Gastroesophageal sphincter (tissue), 3 donors: ENCODE measurements at regions not wholly inside any gene's neighbourhood (a gene's known extent, or its start where the extent isn't known, plus 50 kb on each side); places are given as distances from the start of the nearest gene placed in this dataset.
"Not testable (repeated sequence)": the region's sequence is repeated elsewhere in the genome, so short reads cannot be mapped to it uniquely, and the experiment has no call there.

Experiments
- POLR2A ChIP-seq, 2 donors: fragments of 450-650 bp; IDR thresholded peaks; one replicate each; pipeline ENCODE4 v1.6.1; 2017; ENCODE audit warnings: antibody characterized with exemption in 2 of 2, mild to moderate bottlenecking in 2 of 2, moderate library complexity in 1 of 2
- TF ChIP-seq, protein P1 (sequence below), 4 experiments: fragments of 200-600 bp in 2 of 4; fragments of 450-650 bp in 2 of 4; sonication (generic) in 1 of 4; IDR thresholded peaks; one replicate each; pipeline ENCODE4 v1.5.1; 2017 to 2019; ENCODE audit warnings: antibody characterized with exemption in 4 of 4, mild to moderate bottlenecking in 2 of 4, moderate library complexity in 2 of 4

DNA sequence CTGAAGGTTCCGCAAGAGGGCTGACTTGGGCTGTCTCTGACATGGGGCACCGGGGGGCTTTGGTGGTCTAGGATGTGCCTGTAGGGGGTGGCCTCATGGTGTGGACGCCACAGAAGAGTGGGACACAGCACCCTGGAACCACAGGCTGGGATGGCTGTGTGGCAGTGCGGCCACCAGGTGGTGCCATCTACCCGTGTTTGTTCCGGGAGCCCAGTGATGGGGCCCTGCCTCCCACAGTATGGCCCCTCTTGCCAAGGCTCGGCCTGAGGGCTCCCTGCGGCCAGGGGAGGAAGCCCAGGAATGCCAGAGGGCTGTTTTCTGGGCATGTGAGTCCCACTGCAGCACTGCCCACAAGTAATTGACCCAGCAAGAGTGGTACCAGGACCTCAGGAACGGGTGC, 180.2 kb upstream of the AKAP13 start:
- TF ChIP-seq, protein P1, sequence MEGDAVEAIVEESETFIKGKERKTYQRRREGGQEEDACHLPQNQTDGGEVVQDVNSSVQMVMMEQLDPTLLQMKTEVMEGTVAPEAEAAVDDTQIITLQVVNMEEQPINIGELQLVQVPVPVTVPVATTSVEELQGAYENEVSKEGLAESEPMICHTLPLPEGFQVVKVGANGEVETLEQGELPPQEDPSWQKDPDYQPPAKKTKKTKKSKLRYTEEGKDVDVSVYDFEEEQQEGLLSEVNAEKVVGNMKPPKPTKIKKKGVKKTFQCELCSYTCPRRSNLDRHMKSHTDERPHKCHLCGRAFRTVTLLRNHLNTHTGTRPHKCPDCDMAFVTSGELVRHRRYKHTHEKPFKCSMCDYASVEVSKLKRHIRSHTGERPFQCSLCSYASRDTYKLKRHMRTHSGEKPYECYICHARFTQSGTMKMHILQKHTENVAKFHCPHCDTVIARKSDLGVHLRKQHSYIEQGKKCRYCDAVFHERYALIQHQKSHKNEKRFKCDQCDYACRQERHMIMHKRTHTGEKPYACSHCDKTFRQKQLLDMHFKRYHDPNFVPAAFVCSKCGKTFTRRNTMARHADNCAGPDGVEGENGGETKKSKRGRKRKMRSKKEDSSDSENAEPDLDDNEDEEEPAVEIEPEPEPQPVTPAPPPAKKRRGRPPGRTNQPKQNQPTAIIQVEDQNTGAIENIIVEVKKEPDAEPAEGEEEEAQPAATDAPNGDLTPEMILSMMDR (IDR thresholded peaks at IDR 0.05): peak in 1 of 4 experiments; percentile 6
- not testable (repeated sequence) for TF ChIP-seq POLR2A (IDR thresholded peaks at IDR 0.05)
